Natural killer cell treated with Interleukin-12 subunit alpha and Interleukin-12 subunit beta and Interleukin-15 and Interleukin-18, amount 100 ng/mL, for 72 hours (primary cell): ENCODE measurements at regions not wholly inside any gene's neighbourhood (a gene's known extent, or its start where the extent isn't known, plus 50 kb on each side); places are given as distances from the start of the nearest gene placed in this dataset.

Experiments used
- ATAC-seq, 2 donors: fragments of 150-1000 bp; cut with Tn5 transposase in 1 of 2; sonication (Bioruptor Pico), chemical (Tn5 transposase) in 1 of 2; 2 replicates each; pipeline ENCODE4 v1.10.0; 2021
- DNase-seq: peaks from one replicate; pipeline ENCODE4 v3.0.0; 2022; ENCODE audit warnings: low spot score
- H3K27ac Mint-ChIP-seq, 2 donors: 1 replicate in 1 of 2; 2 replicates in 1 of 2; pipeline ENCODE4 v1.8.0; 2022; ENCODE audit warnings: mixed read lengths in 2 of 2, mild to moderate bottlenecking in 1 of 2, moderate library complexity in 1 of 2
- H3K27me3 Mint-ChIP-seq, 2 donors: 1 replicate in 1 of 2; 2 replicates in 1 of 2; pipeline ENCODE4 v1.8.0; 2022; ENCODE audit warnings: mixed read lengths in 2 of 2
- H3K36me3 Mint-ChIP-seq: one replicate; pipeline ENCODE4 v1.8.0; 2022; ENCODE audit warnings: mixed read lengths
- H3K4me1 Mint-ChIP-seq, 2 donors: 1 replicate in 1 of 2; 2 replicates in 1 of 2; pipeline ENCODE4 v1.8.0; 2022; ENCODE audit warnings: low read depth in 2 of 2, mixed read lengths in 2 of 2, mild to moderate bottlenecking in 1 of 2
- H3K4me3 Mint-ChIP-seq: one replicate; pipeline ENCODE4 v1.8.0; 2022; ENCODE audit warnings: mixed read lengths
- H3K9me3 Mint-ChIP-seq: 2 replicates; pipeline ENCODE4 v1.8.0; 2022; ENCODE audit warnings: mixed read lengths

DNA sequence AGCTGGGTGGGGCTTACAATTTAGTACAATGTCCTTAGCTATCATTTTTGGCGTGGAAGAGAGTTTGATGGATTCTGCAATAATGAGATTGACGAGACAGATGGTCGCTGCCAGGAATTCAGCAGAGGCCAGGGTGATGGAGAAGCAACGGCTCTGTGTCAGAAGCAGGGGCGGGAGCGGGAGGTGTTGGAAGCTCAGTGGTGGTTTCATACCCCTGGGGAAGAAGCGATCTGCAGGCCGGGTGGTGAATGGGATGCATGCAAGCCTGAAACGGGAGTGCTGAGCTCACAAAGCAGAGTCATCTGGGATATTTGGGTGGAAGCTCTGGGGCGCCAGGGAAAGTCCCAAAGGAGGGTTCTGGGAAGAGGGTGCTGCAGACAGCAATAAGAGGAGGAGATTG, 370.8 kb downstream of the ZNF536 start:
- Mint-ChIP-seq H3K4me1 (no peaks in the 10 kb centered on the region), H3K36me3 (no peaks in the 10 kb centered on the region), H3K27ac (no peak overlapping the region), H3K9me3 (no peaks in the 10 kb centered on the region), H3K27me3 (peaks cover 14 to 25% of the 10 kb centered on the region in 2 donors), H3K4me3 (no peak overlapping the region)
- DNase-seq (no peak), ATAC-seq (no peak)

DNA sequence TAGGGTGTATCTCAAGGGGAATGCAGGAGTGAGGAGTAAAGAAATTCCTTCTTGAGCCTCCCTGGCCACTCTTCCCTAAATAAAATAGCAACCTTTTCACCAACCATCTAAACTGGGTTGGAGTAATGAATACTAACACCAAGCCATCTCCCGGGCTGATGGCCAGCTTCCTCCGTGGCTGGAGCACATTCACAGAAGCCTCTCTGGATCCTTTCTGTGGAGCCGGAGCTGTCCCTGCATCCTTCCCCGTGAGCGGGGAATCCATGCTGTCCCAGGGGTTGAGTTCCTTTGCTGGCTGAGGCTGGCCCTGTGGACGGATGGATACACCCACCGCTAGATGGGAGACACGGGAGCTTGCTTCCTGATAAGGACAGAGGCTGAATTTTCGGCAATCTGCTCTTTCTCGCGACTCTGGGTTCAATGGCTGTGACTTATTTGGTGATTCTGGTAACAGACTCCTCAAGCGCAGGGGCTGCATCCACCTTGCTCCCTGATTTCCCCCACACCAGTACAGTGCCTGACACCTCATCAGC, 370.3 kb downstream of the ZNF536 start:
- Mint-ChIP-seq H3K27me3 (peaks cover 14 to 25% of the 10 kb centered on the region in 2 donors), H3K9me3 (no peaks in the 10 kb centered on the region), H3K4me3 (no peak overlapping the region), H3K4me1 (no peaks in the 10 kb centered on the region), H3K27ac (no peak overlapping the region), H3K36me3 (no peaks in the 10 kb centered on the region)
- no peak for ATAC-seq
- no peak for DNase-seq

DNA sequence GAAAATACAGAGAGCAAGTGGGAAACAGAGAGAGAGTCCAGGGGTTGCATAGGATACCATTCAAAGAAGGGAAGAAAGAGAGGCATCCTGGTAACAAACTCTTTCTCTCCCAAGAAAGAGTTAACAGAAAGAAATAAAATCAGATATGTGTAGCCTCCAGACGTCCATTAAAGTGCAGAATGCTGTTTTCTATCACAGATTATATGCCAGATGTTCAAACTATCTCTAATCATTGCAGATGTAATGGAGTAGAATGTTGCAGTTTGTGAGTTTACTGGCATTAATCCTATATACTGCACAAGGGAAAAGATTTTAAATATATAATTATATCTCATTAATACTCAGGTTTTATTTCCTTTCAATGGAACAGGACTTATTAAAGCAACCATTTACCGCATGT, 369.4 kb downstream of the ZNF536 start:
- no peak for DNase-seq
- no peaks in the 10 kb centered on the region for H3K36me3 Mint-ChIP-seq

DNA sequence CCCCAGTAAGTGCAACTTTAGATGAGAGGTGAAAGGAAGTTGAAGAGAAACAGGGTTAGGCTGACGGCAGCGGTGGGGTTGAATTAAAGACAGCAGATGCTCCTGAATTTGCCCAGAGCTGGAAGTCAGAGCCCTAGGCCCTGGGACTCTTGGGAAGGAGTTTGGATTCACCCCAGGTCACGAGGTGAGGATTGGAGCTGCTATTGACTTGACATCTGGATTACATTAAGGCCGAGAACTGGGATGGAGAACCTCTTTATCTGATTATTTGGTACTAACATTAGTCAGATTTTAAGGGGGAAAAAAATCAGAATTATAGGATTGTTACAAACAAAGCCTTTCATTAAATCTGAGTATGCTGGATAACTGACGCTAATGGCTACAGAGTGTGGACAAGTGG, 367.2 kb downstream of the ZNF536 start:
- no peak overlapping the region for H3K27ac Mint-ChIP-seq
- no peak for ATAC-seq
- H3K9me3 Mint-ChIP-seq = no peaks in the 10 kb centered on the region
- H3K4me3 Mint-ChIP-seq = no peak overlapping the region
- no peaks in the 10 kb centered on the region for H3K36me3 Mint-ChIP-seq
- H3K27me3 Mint-ChIP-seq = peaks cover 14 to 29% of the 10 kb centered on the region in 2 donors
- no peak for DNase-seq
- no peaks in the 10 kb centered on the region for H3K4me1 Mint-ChIP-seq

More for the DNA sequence above, 369.4 kb downstream of the ZNF536 start:
- no peak overlapping the region for H3K4me3 Mint-ChIP-seq
- peaks cover 14 to 25% of the 10 kb centered on the region in 2 donors for H3K27me3 Mint-ChIP-seq
- no peak for ATAC-seq
- H3K9me3 Mint-ChIP-seq = no peaks in the 10 kb centered on the region
- no peak overlapping the region for H3K27ac Mint-ChIP-seq
- H3K4me1 Mint-ChIP-seq = no peaks in the 10 kb centered on the region

DNA sequence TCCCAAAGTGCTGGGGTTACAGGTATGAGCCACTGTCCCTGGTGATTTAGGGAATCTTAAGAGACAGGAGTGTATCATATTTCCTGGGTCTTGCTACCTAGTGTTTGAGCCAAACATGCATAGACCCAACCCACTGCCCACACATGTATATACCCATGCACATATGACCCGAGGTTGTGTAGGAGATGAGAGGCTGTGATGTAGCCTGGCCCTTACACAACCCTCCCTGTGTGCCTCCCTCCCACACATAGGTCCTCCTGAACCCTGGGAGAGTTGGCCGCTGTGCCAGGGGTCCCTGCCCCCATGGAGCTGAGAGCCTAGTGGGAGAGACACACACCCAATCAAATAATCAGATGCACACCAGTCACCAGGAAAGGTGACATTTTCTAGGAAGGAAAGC, 365.9 kb downstream of the ZNF536 start:
- no peak for DNase-seq
- Mint-ChIP-seq H3K27me3 (peaks cover 14 to 22% of the 10 kb centered on the region in 2 donors), H3K9me3 (no peaks in the 10 kb centered on the region), H3K36me3 (no peaks in the 10 kb centered on the region), H3K4me1 (no peaks in the 10 kb centered on the region), H3K27ac (no peak overlapping the region), H3K4me3 (no peak overlapping the region)
- no peak for ATAC-seq

DNA sequence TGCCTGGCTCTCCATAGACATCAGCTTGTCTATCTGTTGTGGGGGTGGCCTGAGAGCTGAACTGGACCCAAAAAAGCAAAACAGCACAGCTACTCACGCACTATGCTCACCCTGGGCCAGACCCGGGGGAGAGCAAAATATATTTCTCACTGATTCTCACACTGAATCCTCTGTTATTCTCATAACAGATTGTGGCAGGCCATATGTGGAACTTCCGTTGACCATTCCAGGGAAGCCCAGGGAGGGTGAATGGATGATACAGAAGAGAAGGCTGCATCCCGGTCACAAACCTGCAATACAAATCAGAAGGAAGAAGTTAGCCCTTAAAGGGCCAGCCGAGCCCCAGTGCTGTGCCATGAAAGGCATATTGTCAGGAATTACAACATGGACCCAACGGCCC, 362.5 kb downstream of the ZNF536 start:
- H3K36me3 Mint-ChIP-seq = no peaks in the 10 kb centered on the region
- H3K4me1 Mint-ChIP-seq = peaks cover 0 to 4% of the 10 kb centered on the region in 2 donors
- H3K27me3 Mint-ChIP-seq = peaks cover 3 to 5% of the 10 kb centered on the region in 2 donors
- no peak overlapping the region for H3K4me3 Mint-ChIP-seq
- no peak for DNase-seq
- H3K9me3 Mint-ChIP-seq = no peaks in the 10 kb centered on the region
- H3K27ac Mint-ChIP-seq = no peak overlapping the region
- ATAC-seq = peak in 1 of 2 donors; percentile 22

DNA sequence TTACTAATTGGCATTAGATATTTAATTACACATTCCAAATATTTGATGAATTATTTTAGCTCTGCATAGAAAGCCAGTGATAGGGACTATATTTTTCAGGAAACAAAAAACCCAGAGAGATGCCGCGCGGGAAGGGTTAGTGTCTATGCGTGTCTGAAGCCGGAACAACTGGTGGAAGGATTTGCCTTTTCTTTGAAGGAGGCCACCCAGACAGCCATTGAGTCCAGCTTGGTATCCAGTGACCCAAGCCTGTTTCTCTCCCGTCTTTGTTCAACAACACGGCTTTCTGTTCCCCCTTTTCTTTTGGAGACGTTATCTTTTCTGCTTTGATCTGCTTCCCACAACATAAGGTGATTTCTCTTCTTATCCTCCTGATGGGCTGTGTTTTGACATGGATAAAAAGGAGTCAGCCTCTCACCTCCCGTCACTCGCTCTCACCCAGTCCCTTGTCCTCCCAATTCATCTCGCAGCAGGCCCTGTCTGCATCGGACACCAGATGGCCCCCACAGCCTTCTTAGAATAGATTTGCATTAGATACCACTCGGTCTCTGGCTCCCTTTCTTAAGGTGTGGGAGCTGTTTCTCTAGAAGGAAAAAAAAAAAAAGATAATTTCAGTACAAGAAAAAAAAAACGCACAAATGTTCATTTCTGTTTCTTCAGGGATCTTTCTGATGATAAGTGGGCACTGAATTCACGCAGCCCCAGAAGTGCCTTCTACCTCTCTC, 361.8 kb downstream of the ZNF536 start:
- no peak for DNase-seq
- H3K4me3 Mint-ChIP-seq = no peak overlapping the region
- ATAC-seq = no peak
- peaks cover 3 to 5% of the 10 kb centered on the region in 2 donors for H3K27me3 Mint-ChIP-seq
- H3K27ac Mint-ChIP-seq = no peak overlapping the region
- peaks cover 0 to 6% of the 10 kb centered on the region in 2 donors for H3K4me1 Mint-ChIP-seq
- H3K9me3 Mint-ChIP-seq = no peaks in the 10 kb centered on the region
- H3K36me3 Mint-ChIP-seq = no peaks in the 10 kb centered on the region

DNA sequence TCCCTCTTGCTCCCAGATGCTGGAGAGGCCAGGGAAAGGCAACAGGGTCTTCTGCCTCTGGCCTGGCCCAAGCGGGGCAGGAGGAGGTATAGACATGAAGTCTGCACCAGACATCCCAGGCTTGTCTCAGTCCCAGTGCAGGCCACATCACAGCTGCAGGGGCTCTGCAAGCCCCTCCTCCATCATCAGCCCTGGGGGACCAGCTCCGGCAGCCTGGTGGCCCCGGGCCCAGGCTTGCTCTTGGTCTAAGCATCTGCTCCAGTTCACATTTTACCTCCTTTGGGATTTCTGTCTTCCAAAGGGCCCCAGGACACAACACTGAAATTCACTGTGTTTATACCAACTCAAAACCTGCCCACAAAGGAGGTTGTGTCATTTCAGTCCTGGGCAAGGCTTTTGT, 359.4 kb downstream of the ZNF536 start:
- Mint-ChIP-seq H3K4me1 (peaks cover 0 to 6% of the 10 kb centered on the region in 2 donors), H3K27me3 (peaks cover 5 to 6% of the 10 kb centered on the region in 2 donors), H3K27ac (no peak overlapping the region), H3K36me3 (no peaks in the 10 kb centered on the region), H3K9me3 (no peaks in the 10 kb centered on the region), H3K4me3 (no peak overlapping the region)
- DNase-seq = no peak
- no peak for ATAC-seq

DNA sequence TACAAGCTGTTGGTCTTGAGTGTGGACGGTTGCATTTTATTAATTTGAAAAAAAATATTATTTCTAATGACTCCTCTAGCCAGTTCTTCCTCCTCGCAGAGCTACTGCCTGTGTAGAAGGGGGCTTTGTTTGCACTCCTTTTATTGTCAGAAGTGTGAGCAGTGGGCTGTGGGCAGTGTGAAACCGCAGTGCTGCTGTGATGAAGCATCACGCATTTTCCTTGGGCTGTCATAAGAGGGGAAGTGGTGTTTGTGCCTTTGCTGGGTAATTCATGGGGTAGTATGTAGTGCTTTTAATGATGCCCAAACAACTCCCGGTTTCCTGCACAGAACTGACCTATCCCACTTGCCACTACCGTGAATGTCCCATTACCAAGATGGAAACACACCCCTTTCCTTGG, 357.3 kb downstream of the ZNF536 start:
- Mint-ChIP-seq H3K9me3 (no peaks in the 10 kb centered on the region), H3K36me3 (no peaks in the 10 kb centered on the region), H3K4me3 (no peak overlapping the region), H3K27me3 (peaks cover 2 to 4% of the 10 kb centered on the region in 2 donors), H3K4me1 (peaks cover 0 to 6% of the 10 kb centered on the region in 2 donors), H3K27ac (no peak overlapping the region)
- ATAC-seq (no peak), DNase-seq (no peak)

DNA sequence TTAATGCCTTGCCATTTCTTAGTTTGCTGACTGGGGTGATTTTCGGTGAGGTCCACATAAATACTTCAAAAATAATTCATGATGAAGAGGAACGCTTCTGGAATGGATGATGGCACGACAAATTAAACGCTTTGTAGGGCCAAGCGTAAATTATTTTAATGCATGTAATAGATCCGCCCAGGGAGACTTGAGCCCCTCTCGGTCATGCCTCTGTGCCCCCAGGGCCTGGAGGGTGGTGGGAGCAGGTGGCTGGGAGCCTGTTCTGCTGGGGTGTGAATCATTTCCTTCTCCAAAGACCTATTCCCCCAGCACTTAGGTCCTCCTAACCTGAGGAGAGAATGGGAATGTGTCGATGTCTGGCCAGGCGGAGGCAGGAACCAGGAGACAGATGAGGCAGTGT, 350.6 kb downstream of the ZNF536 start:
- no peak for DNase-seq
- no peak overlapping the region for H3K27ac Mint-ChIP-seq
- H3K9me3 Mint-ChIP-seq = no peaks in the 10 kb centered on the region
- no peak overlapping the region for H3K4me3 Mint-ChIP-seq
- H3K27me3 Mint-ChIP-seq = peaks cover 10% of the 10 kb centered on the region in 2 donors
- no peaks in the 10 kb centered on the region for H3K36me3 Mint-ChIP-seq
- ATAC-seq = no peak
- H3K4me1 Mint-ChIP-seq = peaks cover 0 to 6% of the 10 kb centered on the region in 2 donors

DNA sequence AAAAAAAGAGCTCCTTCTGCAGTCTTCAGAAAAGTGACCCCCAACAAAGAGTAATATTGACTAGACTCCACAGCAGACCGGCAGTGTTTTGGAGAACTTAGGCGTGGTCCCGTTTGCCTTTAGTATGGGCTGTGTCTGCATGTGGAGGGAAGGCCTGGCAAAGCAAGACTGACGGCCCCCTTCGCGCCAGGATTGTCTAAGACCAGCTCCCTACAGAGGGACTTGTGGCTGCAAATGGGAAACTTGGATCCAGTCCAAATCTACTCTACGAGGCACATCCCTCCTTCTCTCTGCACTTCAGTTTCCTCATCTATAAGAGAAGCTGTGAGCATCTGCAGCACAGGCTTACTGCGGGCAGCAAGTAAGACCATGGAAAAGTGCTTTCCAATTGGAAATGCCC, 350.0 kb downstream of the ZNF536 start:
- peaks cover 0 to 6% of the 10 kb centered on the region in 2 donors for H3K4me1 Mint-ChIP-seq
- no peak overlapping the region for H3K4me3 Mint-ChIP-seq
- DNase-seq (no peak), ATAC-seq (no peak)
- no peaks in the 10 kb centered on the region for H3K9me3 Mint-ChIP-seq
- peaks cover 8 to 13% of the 10 kb centered on the region in 2 donors for H3K27me3 Mint-ChIP-seq
- no peaks in the 10 kb centered on the region for H3K36me3 Mint-ChIP-seq
- no peak overlapping the region for H3K27ac Mint-ChIP-seq

DNA sequence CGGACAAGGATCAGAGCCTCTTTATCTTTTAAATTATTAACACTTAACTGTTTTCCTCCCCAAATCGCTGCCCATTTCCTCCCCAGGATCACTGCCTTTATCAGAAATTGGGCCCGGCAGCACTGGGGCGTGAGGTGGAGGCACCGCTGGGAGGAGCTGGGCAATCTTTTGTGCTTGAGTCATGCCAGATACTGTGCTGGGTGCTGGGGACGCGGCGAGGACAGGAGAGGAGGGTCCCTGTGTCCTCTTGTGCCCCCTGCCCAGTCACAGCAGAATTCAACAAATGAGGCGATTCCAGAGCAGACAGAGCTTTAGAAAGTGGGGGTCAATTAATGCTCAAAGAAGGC, 347.8 kb downstream of the ZNF536 start:
- Mint-ChIP-seq H3K9me3 (no peaks in the 10 kb centered on the region), H3K27me3 (peaks cover 15 to 18% of the 10 kb centered on the region in 2 donors), H3K27ac (no peak overlapping the region), H3K4me1 (peaks cover 0 to 6% of the 10 kb centered on the region in 2 donors), H3K4me3 (no peak overlapping the region), H3K36me3 (no peaks in the 10 kb centered on the region)
- ATAC-seq = no peak
- DNase-seq = no peak

DNA sequence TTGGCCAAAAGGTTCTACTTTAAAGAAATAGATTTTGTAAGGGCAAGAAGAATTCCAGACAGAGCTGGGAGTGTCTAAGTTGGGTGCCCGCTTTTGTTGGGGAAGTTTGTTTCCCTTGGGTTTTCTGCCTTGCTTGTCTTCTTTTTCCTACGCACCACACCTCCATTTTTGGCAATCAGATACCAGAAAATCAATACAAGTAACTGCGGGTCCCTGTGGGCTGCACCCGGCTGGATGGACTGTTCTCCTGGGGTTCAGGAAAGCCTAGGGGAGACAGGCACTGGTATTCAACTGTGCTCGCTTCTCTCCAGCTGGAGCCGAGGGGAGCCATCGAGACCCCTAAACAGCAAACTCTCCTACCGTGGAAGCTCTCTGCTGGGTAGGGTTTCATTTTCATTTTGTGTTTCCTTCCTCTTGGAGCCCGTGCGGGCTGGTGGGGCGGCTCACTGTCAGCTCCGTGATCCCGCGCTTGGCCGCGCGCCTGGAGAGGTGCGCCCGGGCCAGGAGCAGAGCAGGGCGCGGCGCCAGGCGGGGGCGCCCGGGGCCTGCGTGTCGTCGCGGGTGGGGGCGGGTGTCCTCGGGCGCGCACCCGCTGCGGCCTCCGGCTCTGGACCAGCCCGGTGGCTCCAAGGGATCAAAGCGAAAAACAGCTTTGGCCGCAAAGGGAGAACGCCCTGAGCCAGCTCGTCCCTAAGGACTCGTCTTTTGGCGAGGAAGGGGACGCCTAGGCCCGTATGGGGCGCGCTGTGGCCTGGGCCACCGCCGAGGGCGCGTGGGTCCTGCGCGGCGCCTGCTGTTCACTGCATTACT, 347.2 kb downstream of the ZNF536 start:
- no peak for DNase-seq
- Mint-ChIP-seq H3K4me1 (peaks cover 0 to 6% of the 10 kb centered on the region in 2 donors), H3K36me3 (no peaks in the 10 kb centered on the region), H3K27me3 (peaks cover 17 to 24% of the 10 kb centered on the region in 2 donors), H3K27ac (no peak overlapping the region), H3K9me3 (no peaks in the 10 kb centered on the region), H3K4me3 (peak overlapping the region; percentile 67)
- ATAC-seq = peak; percentile 60 to 77

DNA sequence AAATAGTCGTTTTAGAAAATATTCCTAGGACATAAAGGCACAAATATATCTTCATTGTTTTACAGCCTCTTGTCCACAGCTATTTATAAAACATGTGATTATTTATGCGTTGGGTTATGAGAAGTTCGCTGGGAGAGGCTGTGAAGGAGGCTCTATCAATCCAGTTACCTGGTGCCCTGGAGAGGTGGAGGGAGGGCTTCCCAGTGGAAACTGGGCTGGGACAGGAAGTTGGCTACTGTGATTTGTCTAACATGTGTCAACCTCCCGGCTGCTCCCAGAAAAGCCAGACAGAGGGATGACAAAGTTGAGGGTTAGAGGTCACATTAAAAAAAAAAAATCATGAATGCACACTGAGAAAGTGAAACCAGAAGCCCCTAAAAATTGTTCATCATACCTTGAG, 346.5 kb downstream of the ZNF536 start:
- no peak overlapping the region for H3K27ac Mint-ChIP-seq
- H3K9me3 Mint-ChIP-seq = no peaks in the 10 kb centered on the region
- H3K27me3 Mint-ChIP-seq = peaks cover 15 to 28% of the 10 kb centered on the region in 2 donors
- no peaks in the 10 kb centered on the region for H3K36me3 Mint-ChIP-seq
- peaks cover 0 to 6% of the 10 kb centered on the region in 2 donors for H3K4me1 Mint-ChIP-seq
- ATAC-seq (no peak), DNase-seq (no peak)
- peak overlapping the region; percentile 67 for H3K4me3 Mint-ChIP-seq
